Adrenal gland (tissue), 5 donors: ENCODE measurements at regions not wholly inside any gene's neighbourhood (a gene's known extent, or its start where the extent isn't known, plus 50 kb on each side); places are given as distances from the start of the nearest gene placed in this dataset.

Source experiments
- CTCF ChIP-seq, 6 experiments: fragments of 450-650 bp in 4 of 6; fragments of 200-600 bp in 2 of 6; sonication (generic) in 1 of 6; IDR thresholded peaks; 1 replicate in 5 of 6; 2 replicates in 1 of 6; pipeline versions ENCODE4 v1.5.1 to v1.8.0; 2016 to 2021; ENCODE audit warnings: antibody characterized with exemption in 6 of 6, mild to moderate bottlenecking in 2 of 6, moderate library complexity in 1 of 6
- POLR2A ChIP-seq, 2 donors: fragments of 450-650 bp; IDR thresholded peaks; one replicate each; pipeline ENCODE4 v1.6.1; 2017; ENCODE audit warnings: antibody characterized with exemption in 2 of 2, mild to moderate bottlenecking in 2 of 2, moderate library complexity in 1 of 2
- donor health status: DM: no; HTN: no; CAD: no.

- TF ChIP-seq CTCF (IDR thresholded peaks at IDR 0.05) = no peak
- TF ChIP-seq POLR2A (IDR thresholded peaks at IDR 0.05) = no peak
Observed at GRCh38 chr1:230574502-230574901, 67.8 kb upstream of the COG2 start.
